A673 (cell line): ENCODE measurements at regions not wholly inside any gene's neighbourhood (a gene's known extent, or its start where the extent isn't known, plus 50 kb on each side); places are given as distances from the start of the nearest gene placed in this dataset.

Experiments
- BruUV-seq: library from RNA; stranded (reverse); fragments of 400-500 nt; replicated peaks from 2 replicates; lab custom pipeline; 2021; lab: Mats Ljungman, UMichigan
- CTCF ChIA-PET: fragments of 300-600 bp; sonication (Branson Sonifier 250); formaldehyde crosslinking; loops from one replicate; lab custom pipeline; 2022; ENCODE audit warnings: antibody characterized with exemption; lab: Charles Lee
- POLR2A ChIA-PET: fragments of 300-600 bp; sonication (Branson Sonifier 250); formaldehyde crosslinking; loops from one replicate; lab custom pipeline; 2022; ENCODE audit warnings: antibody characterized with exemption; ENCODE audit not compliant: low non-redundant PET; lab: Charles Lee
- DNase-seq: peaks from one replicate; pipeline ENCODE4 v3.0.0-alpha.2; 2015; ENCODE audit warnings: low spot score
- H3K27ac ChIP-seq: fragments of 200-600 bp; sonication (generic); 2 replicates; pipeline ENCODE4 v1.5.1; 2016; ENCODE audit warnings: mixed run types, low read depth, mild to moderate bottlenecking, mixed read lengths, antibody characterized with exemption, low read length; ENCODE audit not compliant: poor library complexity, severe bottlenecking
- H3K27me3 ChIP-seq: fragments of 200-600 bp; sonication (generic); replicated peaks from 2 replicates; pipeline ENCODE4 v1.6.1; 2017; ENCODE audit warnings: mixed run types, low read depth, mild to moderate bottlenecking, mixed read lengths, antibody characterized with exemption, low read length; ENCODE audit not compliant: insufficient read depth, poor library complexity
- H3K36me3 ChIP-seq: fragments of 200-600 bp; sonication (generic); 2 replicates; pipeline ENCODE4 v1.6.1; 2016; ENCODE audit warnings: mixed run types, mild to moderate bottlenecking, mixed read lengths, antibody characterized with exemption, low read length; ENCODE audit not compliant: insufficient read depth, poor library complexity, severe bottlenecking
- H3K4me1 ChIP-seq: fragments of 200-600 bp; sonication (generic); 2 replicates; pipeline ENCODE4 v1.6.1; 2017; ENCODE audit warnings: mixed run types, mild to moderate bottlenecking, mixed read lengths, antibody characterized with exemption, low read length; ENCODE audit not compliant: insufficient read depth, poor library complexity, severe bottlenecking
- H3K4me3 ChIP-seq: fragments of 200-600 bp; sonication (generic); 2 replicates; pipeline ENCODE4 v1.5.1; 2016; ENCODE audit warnings: low read depth, mixed run types, mild to moderate bottlenecking, mixed read lengths, low read length; ENCODE audit not compliant: poor library complexity, severe bottlenecking
- H3K9me3 ChIP-seq: fragments of 200-600 bp; sonication (generic); 2 replicates; pipeline ENCODE4 v1.6.1; 2016; ENCODE audit warnings: mixed run types, low read depth, mild to moderate bottlenecking, mixed read lengths, antibody characterized with exemption, low read length; ENCODE audit not compliant: poor library complexity, severe bottlenecking
- EZH2 ChIP-seq: fragments of 200-600 bp; sonication (generic); IDR thresholded peaks from 2 replicates; pipeline ENCODE4 v1.6.1; 2017; ENCODE audit warnings: borderline replicate concordance, low read depth, mild to moderate bottlenecking, mixed read lengths, antibody characterized with exemption, low read length; ENCODE audit not compliant: poor library complexity, severe bottlenecking
- intact Hi-C: fragments of 100-400 bp; cut with micrococcal nuclease; formaldehyde crosslinking; loops from one replicate; pipeline ENCODE4 v1.10.0; 2022; ENCODE audit not compliant: unreplicated experiment
- TF ChIP-seq, protein P1 (sequence below): fragments of 300-800, 200-600 bp; sonication (generic); conservative IDR thresholded peaks from 2 replicates; pipeline ENCODE4 v1.5.1; 2017; ENCODE audit warnings: low read depth, mild to moderate bottlenecking, antibody characterized with exemption, low read length, moderate library complexity, mixed read lengths

DNA sequence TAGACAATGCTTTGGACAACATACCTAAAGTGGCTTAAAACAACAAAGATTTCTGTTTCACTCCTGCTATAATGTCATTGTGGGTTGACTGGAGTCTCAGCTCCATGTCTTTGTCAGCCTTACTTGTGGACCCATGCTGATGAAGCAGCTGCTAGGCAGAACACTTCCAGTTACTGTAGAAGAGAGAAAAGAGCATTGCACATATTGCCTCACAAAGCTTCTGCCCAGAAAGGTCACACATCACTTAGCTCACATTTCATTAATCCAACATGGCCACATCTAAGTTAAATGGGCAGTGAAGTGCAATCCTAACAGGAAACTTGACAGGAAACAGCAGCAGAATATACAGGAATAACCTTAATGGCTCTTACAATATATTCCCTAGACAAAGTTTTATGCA is 480.5 kb upstream of the HTR1E start:
- H3K4me1 ChIP-seq, result no peaks in the 10 kb centered on the region
- ChIA-PET CTCF (no interaction called here), POLR2A (no interaction called here)
- no peak for TF ChIP-seq EZH2
- TF ChIP-seq, protein P1, sequence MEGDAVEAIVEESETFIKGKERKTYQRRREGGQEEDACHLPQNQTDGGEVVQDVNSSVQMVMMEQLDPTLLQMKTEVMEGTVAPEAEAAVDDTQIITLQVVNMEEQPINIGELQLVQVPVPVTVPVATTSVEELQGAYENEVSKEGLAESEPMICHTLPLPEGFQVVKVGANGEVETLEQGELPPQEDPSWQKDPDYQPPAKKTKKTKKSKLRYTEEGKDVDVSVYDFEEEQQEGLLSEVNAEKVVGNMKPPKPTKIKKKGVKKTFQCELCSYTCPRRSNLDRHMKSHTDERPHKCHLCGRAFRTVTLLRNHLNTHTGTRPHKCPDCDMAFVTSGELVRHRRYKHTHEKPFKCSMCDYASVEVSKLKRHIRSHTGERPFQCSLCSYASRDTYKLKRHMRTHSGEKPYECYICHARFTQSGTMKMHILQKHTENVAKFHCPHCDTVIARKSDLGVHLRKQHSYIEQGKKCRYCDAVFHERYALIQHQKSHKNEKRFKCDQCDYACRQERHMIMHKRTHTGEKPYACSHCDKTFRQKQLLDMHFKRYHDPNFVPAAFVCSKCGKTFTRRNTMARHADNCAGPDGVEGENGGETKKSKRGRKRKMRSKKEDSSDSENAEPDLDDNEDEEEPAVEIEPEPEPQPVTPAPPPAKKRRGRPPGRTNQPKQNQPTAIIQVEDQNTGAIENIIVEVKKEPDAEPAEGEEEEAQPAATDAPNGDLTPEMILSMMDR, result no peak
- DNase-seq, result no peak
- no TSS peak for BruUV-seq
- intact Hi-C loops, result no loop called here
- no peaks in the 10 kb centered on the region for H3K36me3 ChIP-seq
- H3K4me3 ChIP-seq, result no peak overlapping the region
- peaks cover 10% of the 10 kb centered on the region for H3K9me3 ChIP-seq
- H3K27me3 ChIP-seq, result no peaks in the 10 kb centered on the region
- no peak overlapping the region for H3K27ac ChIP-seq

DNA sequence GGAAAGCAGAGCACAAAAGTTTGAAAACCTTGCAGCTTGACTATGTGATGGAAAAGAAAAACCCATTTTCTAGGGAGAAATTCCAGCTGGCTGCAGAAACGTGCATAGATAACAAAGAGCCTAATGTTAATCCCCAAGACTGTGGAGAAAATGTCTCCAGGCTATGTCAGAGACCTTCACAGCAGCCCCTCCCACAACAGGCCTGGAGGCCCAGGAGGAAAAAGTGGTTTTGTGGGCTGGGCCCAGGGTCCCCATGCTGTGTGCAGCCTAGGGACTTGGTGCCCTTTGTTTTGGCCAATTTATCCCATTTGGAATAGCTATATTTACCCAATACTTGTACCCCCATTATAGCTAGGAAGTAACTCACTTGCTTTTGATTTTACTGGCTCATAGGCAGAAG is 484.1 kb upstream of the HTR1E start:
- Histone ChIP-seq H3K9me3 (peaks cover 8% of the 10 kb centered on the region), H3K27me3 (no peaks in the 10 kb centered on the region), H3K27ac (no peak overlapping the region), H3K4me3 (no peak overlapping the region), H3K4me1 (no peaks in the 10 kb centered on the region), H3K36me3 (no peaks in the 10 kb centered on the region)
- CTCF ChIA-PET, result no interaction called here
- intact Hi-C loops, result no loop called here
- no peak for DNase-seq
- no peak for TF ChIP-seq EZH2
- TF ChIP-seq, protein P1, result no peak
- BruUV-seq, result no TSS peak
- POLR2A ChIA-PET, result no interaction called here

DNA sequence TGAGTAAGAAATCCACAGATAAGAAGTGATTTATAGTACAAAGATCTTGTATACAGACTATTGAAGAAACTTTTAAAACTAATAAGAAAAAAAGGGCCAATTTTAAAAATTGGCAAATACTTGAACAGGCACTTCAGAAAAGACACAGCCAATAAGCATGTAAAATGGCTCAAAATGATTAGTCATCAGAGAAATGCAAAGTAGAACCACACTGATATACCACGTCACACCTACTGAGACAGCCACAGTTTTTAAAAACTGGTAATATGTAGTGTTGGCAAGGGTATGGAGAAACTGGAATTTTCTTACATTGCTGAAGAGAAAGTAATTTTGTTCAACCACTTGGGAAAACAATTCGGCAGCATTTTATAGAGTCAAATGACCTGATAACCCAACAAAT is 488.9 kb upstream of the HTR1E start:
- DNase-seq, result no peak
- Histone ChIP-seq H3K27me3 (no peaks in the 10 kb centered on the region), H3K27ac (no peak overlapping the region), H3K9me3 (no peaks in the 10 kb centered on the region), H3K4me3 (no peak overlapping the region), H3K4me1 (no peaks in the 10 kb centered on the region), H3K36me3 (no peaks in the 10 kb centered on the region)
- TF ChIP-seq EZH2, result no peak
- TF ChIP-seq, protein P1, result no peak
- BruUV-seq, result no TSS peak
- ChIA-PET CTCF (no interaction called here), POLR2A (no interaction called here)
- intact Hi-C loops, result no loop called here
